GM11168 (cell line): ENCODE measurements at regions not wholly inside any gene's neighbourhood (a gene's known extent, or its start where the extent isn't known, plus 50 kb on each side); places are given as distances from the start of the nearest gene placed in this dataset.

Experiments
- in situ Hi-C: fragments of 300-500 bp; cut with MboI; formaldehyde crosslinking; loops from one replicate; pipeline ENCODE4 v1.12.0; 2022; ENCODE audit warnings: low sequenced_read_pairs; ENCODE audit not compliant: unreplicated experiment

GRCh38 chr12:19927661-19928060 is 440.7 kb upstream of the PDE3A start:
- in situ Hi-C loops, result no loop called here

- in situ Hi-C loops, result no loop called here
Measured at GRCh38 chr12:19932413-19932812, 435.9 kb upstream of the PDE3A start.

GRCh38 chr12:19933924-19934323 is 434.4 kb upstream of the PDE3A start:
- in situ Hi-C loops, result no loop called here

GRCh38 chr12:19937161-19937560 is 431.2 kb upstream of the PDE3A start:
- in situ Hi-C loops, result no loop called here

- in situ Hi-C loops, result no loop called here
Measured at GRCh38 chr12:19938031-19938430, 430.3 kb upstream of the PDE3A start.

- in situ Hi-C loops, result no loop called here
Measured at GRCh38 chr12:19938491-19938890, 429.8 kb upstream of the PDE3A start.

GRCh38 chr12:19940267-19940666 is 428.1 kb upstream of the PDE3A start:
- in situ Hi-C loops, result no loop called here

GRCh38 chr12:19941096-19941495 is 427.2 kb upstream of the PDE3A start:
- in situ Hi-C loops, result no loop called here

- in situ Hi-C loops, result no loop called here
Measured at GRCh38 chr12:19945559-19946435, 422.5 kb upstream of the PDE3A start.

- in situ Hi-C loops, result no loop called here
Measured at GRCh38 chr12:19946550-19946949, 421.8 kb upstream of the PDE3A start.

- in situ Hi-C loops, result no loop called here
Measured at GRCh38 chr12:19947344-19947743, 421.0 kb upstream of the PDE3A start.

GRCh38 chr12:19951664-19952063 is 416.7 kb upstream of the PDE3A start:
- in situ Hi-C loops, result no loop called here

- in situ Hi-C loops, result no loop called here
Measured at GRCh38 chr12:19953734-19954133, 414.6 kb upstream of the PDE3A start.

- in situ Hi-C loops, result no loop called here
Measured at GRCh38 chr12:19954163-19954562, 414.2 kb upstream of the PDE3A start.

- in situ Hi-C loops, result no loop called here
Measured at GRCh38 chr12:19957308-19958125, 410.8 kb upstream of the PDE3A start.

GRCh38 chr12:19958389-19958788 is 409.9 kb upstream of the PDE3A start:
- in situ Hi-C loops, result no loop called here

- in situ Hi-C loops, result no loop called here
Measured at GRCh38 chr12:19959353-19959752, 409.0 kb upstream of the PDE3A start.

GRCh38 chr12:19960527-19960926 is 407.8 kb upstream of the PDE3A start:
- in situ Hi-C loops, result no loop called here

- in situ Hi-C loops, result no loop called here
Measured at GRCh38 chr12:19962192-19962591, 406.1 kb upstream of the PDE3A start.

GRCh38 chr12:19963972-19964371 is 404.4 kb upstream of the PDE3A start:
- in situ Hi-C loops, result no loop called here

- in situ Hi-C loops, result no loop called here
Measured at GRCh38 chr12:19964549-19964948, 403.8 kb upstream of the PDE3A start.
